CD4-positive, alpha-beta T cell treated with Interleukin-12 subunit alpha and Interleukin-12 subunit beta, for 1 hour (primary cell): ENCODE measurements at regions not wholly inside any gene's neighbourhood (a gene's known extent, or its start where the extent isn't known, plus 50 kb on each side); places are given as distances from the start of the nearest gene placed in this dataset.
"Not testable (repeated sequence)": the region's sequence is repeated elsewhere in the genome, so short reads cannot be mapped to it uniquely, and the experiment has no call there.

ENCODE experiments used
- DNase-seq: peaks from one replicate; pipeline ENCODE4 v3.0.0-alpha.2; 2020

GRCh38 chrX:63458981-63459380 is 107.8 kb upstream of the SPIN4 start:
- no peak for DNase-seq

DNA sequence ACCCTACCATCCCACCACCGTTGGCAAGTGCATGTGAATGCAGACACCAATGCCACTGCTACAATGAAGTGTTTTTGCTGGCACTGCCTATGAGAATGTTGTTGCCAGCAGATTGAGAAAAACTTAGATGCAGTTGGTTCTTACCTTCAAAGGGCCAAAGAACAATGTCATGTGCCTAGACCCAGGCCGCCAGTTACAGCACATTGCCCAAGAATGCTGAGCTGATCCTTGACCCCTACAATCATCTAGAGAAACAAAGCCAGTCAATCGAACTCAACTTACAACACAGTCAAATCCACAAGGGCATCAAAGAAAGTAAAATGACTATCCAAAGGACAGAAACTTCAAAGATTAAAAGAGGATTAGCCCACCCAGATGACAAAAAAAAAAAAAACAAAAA is 102.4 kb upstream of the SPIN4 start:
- no peak for DNase-seq

DNA sequence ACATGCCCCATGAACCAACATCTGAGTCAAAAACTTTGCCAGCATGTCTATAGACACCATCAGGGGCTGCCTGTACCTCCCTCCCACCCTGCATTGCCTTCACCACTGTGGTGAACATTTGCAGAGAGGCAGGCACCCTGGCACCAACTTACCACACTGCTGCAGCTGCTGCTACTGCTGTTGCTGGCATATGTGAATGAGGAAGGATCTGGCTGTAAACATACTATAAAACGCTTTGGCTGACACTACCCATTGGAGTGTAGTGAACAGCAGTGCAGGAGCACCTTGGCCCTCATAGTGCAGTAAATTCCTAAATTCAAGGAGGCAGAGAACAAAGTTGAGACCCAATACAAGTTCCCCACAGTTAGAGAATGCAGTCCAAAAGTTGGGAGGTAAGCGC is 90.6 kb upstream of the SPIN4 start:
- DNase-seq: no peak

DNA sequence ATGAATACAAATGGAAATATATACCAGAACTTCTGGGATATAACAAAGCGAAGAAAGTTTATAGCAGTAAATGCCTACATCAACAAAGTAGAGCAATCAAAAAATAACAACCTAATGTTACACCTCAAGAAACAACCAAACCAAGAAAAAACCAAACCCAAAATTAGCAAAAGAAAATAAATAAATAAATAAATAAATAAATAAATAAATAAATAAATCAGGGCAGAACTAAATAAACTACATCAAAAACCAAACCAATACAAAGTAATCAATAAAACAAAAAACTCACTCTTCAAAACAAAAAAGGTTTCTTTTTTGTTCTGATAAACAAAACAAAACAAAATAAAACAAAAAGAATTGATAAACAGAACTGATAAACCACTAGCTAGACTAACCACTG is 88.4 kb upstream of the SPIN4 start:
- DNase-seq: no peak

- no peak for DNase-seq
Measured at GRCh38 chrX:63436865-63437264, 85.7 kb upstream of the SPIN4 start.

DNA sequence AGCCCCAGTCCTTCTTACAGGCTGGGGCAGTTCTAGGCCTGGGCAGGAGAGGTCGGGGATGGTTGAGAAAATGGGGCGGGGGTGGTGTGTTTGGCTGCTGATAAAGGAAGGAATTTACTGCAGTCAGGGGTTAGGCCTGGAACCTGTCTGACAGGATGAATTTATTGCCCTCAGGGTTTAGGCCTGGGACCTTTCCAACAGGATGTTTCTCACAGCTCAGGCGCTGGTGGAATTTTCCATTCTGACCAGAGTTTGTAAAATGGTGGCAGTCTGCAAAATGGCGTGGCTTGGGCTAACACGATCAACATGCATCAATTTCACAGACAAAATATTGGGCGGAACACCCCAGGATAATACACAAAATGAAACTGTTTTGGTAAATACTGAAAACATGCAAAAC is 83.5 kb upstream of the SPIN4 start:
- no peak for DNase-seq

DNA sequence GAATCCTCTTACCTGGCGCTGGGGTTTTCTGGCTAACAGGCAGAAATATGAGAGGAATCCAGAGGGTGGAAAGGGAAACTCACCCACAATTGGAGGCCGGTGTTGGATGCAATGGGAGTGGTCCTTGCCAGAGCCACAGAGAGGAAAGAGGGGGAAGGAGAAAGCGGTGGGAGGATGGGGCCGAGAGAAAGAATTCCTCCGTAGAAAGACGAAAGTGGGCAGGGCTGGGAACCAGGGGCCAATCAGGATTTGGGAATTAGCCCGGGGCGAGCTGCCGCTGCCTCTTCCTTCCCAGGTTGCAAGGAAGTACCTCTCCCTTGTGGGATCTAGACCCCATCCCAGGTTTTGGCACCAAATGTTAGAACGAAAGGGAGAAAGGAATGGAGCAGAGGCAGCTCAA is 83.1 kb upstream of the SPIN4 start:
- no peak for DNase-seq

- no peak for DNase-seq
Measured at GRCh38 chrX:63430026-63430425, 78.9 kb upstream of the SPIN4 start.

DNA sequence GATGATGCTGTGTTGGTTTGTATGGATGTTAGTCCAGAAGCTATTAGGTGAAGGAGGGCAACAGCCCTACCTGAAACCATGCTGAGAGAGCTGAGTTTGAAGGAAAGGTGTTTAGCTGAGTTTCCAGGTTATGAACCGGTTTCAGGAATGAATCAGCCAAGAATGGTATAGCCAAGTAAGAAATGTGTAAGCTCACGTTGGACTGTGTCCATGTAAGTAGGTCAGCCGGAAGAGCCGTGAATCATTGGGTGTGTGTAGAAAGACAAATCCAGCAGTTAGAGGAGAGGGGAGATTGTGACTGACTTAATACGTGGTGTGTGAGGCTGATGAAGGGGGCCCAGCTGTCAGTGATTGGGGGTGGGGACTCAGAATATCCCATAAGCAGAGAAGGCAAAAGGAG is 77.2 kb upstream of the SPIN4 start:
- DNase-seq: no peak

DNA sequence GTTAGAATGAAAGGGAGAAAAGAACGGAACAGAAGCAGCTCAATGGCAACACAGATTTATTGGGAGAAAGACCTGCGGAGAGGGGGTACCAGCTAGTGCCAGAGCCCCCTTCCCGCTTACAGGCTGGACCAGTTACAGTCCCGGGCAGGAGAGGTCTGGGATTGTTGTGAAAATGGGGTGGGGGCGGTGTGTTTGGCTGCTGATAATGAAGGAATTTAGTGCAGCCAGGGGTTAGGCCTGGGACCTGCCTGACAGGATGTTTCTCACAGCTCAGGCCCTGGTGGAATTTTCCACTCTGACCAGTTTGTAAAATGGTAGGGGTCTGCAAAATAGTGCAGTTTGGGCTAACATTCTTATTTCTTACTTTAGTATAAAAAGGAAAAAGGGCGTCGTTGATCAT is 75.4 kb upstream of the SPIN4 start:
- DNase-seq: no peak

- no peak for DNase-seq
Measured at GRCh38 chrX:63424063-63424462, 72.9 kb upstream of the SPIN4 start.

DNA sequence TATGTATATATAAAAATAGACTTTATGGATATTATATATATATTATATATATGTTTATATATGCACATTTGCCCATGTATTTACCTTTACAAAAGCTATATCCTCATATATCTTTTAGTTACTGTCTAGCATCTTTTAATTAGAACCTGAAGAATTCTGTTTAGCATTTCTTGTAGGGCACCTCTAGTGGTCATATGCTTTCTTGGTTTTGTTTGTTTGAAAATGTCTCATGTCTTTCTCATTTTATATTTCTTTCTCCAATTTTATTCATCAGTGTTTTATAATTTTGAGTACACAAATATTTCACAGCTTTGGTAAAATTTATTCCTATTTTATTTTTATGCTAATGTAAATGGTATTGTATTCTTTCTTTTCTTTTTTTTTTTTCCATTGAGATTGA is 70.3 kb upstream of the SPIN4 start:
- no peak for DNase-seq

GRCh38 chrX:63418211-63418610 is 67.1 kb upstream of the SPIN4 start:
- DNase-seq: no peak

DNA sequence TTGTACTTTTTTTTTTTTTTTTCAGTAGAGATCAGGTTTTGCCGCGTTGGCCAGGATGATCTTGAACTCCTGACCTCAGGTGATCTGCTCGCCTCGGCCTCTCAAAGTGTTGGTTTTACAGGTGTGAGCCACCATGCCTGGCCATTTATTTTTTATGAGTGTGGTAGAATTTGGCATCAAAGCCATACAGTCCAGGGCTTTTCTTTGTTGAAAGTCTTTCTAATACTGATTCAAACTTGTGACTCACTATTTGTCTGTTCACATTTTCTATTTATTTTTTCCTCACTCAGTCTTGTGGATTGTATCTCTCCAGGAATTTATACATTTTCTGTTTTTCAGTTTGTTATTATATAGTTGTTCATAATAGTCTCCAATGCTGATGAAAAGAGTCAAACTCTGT is 66.5 kb upstream of the SPIN4 start:
- DNase-seq: no peak

DNA sequence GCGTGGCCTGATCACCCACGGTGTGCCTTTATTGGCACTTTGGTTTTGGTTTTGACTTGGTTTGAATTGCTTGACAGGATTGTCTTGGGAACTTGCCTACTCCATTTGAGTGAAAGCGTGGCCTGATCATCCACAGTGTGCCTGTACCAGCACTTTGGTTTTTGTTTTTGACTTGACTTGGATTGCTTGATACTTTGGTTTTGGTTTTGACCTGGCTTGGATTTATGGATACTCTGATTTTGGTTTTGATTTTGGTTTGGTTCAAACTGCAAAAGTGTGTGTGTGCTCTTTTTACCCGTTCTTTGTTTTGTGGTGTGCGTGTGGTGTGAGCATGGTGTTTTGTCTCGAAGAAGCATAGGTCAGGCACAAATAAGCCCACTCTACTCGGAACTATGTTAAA is 58.8 kb upstream of the SPIN4 start:
- DNase-seq: not testable (repeated sequence)

- no peak for DNase-seq
Measured at GRCh38 chrX:63408050-63408449, 56.9 kb upstream of the SPIN4 start.

GRCh38 chrX:63404332-63404731 is 53.2 kb upstream of the SPIN4 start:
- DNase-seq: no peak

- no peak for DNase-seq
Measured at GRCh38 chrX:63402106-63402505, 51.0 kb upstream of the SPIN4 start.
